H1 (cell line): ENCODE measurements at regions not wholly inside any gene's neighbourhood (a gene's known extent, or its start where the extent isn't known, plus 50 kb on each side); places are given as distances from the start of the nearest gene placed in this dataset.

Experiments
- CTCF ChIA-PET: fragments of 300-600 bp; sonication (Branson Sonifier 250); formaldehyde crosslinking; loops from one replicate; lab custom pipeline; 2021; ENCODE audit not compliant: partially characterized antibody; lab: Charles Lee
- POLR2A ChIA-PET: fragments of 300-600 bp; sonication (Branson Sonifier 250); formaldehyde crosslinking; loops from one replicate; lab custom pipeline; 2021; ENCODE audit warnings: inconsistent platforms; ENCODE audit not compliant: partially characterized antibody; lab: Charles Lee
- DNase-seq, 2 experiments: peaks; one replicate each; pipeline versions ENCODE4 v3.0.0 to v3.0.0-alpha.2; 2010 to 2022; ENCODE audit warnings: low spot score in 2 of 2, low read depth in 1 of 2, mixed read lengths in 1 of 2
- FAIRE-seq: peaks from 2 replicates; lab custom pipeline; 2011; peaks lifted over from hg19 to GRCh38; lab: Jason Lieb, UNC
- H2AFZ ChIP-seq: 2 replicates; pipeline ENCODE4 v1.8.1; 2012; ENCODE audit warnings: low read length, inconsistent platforms
- H2AK5ac ChIP-seq: 2 replicates; pipeline ENCODE4 v1.6.1; 2013; ENCODE audit warnings: low read depth, low read length
- H2BK120ac ChIP-seq: replicated peaks from 2 replicates; pipeline ENCODE3; 2013; ENCODE audit warnings: low read depth, low read length, inconsistent platforms
- H2BK12ac ChIP-seq: 2 replicates; pipeline ENCODE4 v1.6.1; 2013; ENCODE audit warnings: low read depth, low read length
- H2BK15ac ChIP-seq: 2 replicates; pipeline ENCODE4 v1.6.1; 2013; ENCODE audit warnings: low read length
- H2BK20ac ChIP-seq: 2 replicates; pipeline ENCODE4 v1.6.1; 2013; ENCODE audit warnings: low read length
- H2BK5ac ChIP-seq: 2 replicates; pipeline ENCODE4 v1.6.1; 2013; ENCODE audit warnings: low read depth, low read length
- H3K14ac ChIP-seq: 2 replicates; pipeline ENCODE4 v1.6.1; 2013; ENCODE audit warnings: inconsistent platforms; ENCODE audit not compliant: insufficient read length
- H3K18ac ChIP-seq: 2 replicates; pipeline ENCODE4 v1.6.1; 2013; ENCODE audit warnings: low read length; ENCODE audit errors: extremely low read depth
- H3K23ac ChIP-seq: 2 replicates; pipeline ENCODE4 v1.6.1; 2013; ENCODE audit warnings: inconsistent platforms; ENCODE audit not compliant: insufficient read length
- H3K23me2 ChIP-seq: 2 replicates; pipeline ENCODE4 v1.6.1; 2013; ENCODE audit warnings: low read depth, low read length
- H3K27ac ChIP-seq: 2 replicates; pipeline ENCODE4 v1.6.1; 2011; ENCODE audit warnings: low read depth, low read length, inconsistent platforms
- H3K27me3 ChIP-seq, 4 experiments: replicated peaks in 1 of 4; 1 replicate in 1 of 4; 2 replicates in 3 of 4; pipeline versions ENCODE4 v1.6.1 to v1.8.1; 2011 to 2013; ENCODE audit warnings: low read length in 3 of 4, mild to moderate bottlenecking in 3 of 4, inconsistent platforms in 2 of 4, mixed read lengths in 2 of 4, moderate library complexity in 1 of 4; ENCODE audit not compliant: control insufficient read depth in 3 of 4, insufficient read depth in 3 of 4; ENCODE audit errors: extremely low read depth in 1 of 4
- H3K36me3 ChIP-seq, 4 experiments: 2 replicates each; pipeline versions ENCODE4 v1.6.1 to v1.8.1; 2011 to 2013; ENCODE audit warnings: mild to moderate bottlenecking in 4 of 4, low read length in 3 of 4, moderate library complexity in 2 of 4, control low read depth in 1 of 4, inconsistent platforms in 1 of 4; ENCODE audit not compliant: insufficient read depth in 4 of 4, control insufficient read depth in 2 of 4
- H3K4ac ChIP-seq: replicated peaks from 2 replicates; pipeline ENCODE3; 2013; ENCODE audit warnings: low read length, low read depth, mixed read lengths, inconsistent platforms; ENCODE audit not compliant: insufficient read length
- H3K4me1 ChIP-seq, 4 experiments: replicated peaks in 1 of 4; 1 replicate in 1 of 4; 2 replicates in 3 of 4; pipeline versions ENCODE4 v1.6.1 to v1.8.1; 2011 to 2013; ENCODE audit warnings: low read length in 3 of 4, inconsistent platforms in 2 of 4, mixed read lengths in 1 of 4; ENCODE audit not compliant: insufficient read depth in 4 of 4, control insufficient read depth in 3 of 4
- H3K4me2 ChIP-seq, 2 experiments: 2 replicates each; pipeline versions ENCODE4 v1.6.1 to v1.8.1; 2011 to 2013; ENCODE audit warnings: low read depth in 2 of 2, low read length in 2 of 2, control low read depth in 1 of 2, inconsistent platforms in 1 of 2, mild to moderate bottlenecking in 1 of 2; ENCODE audit not compliant: insufficient read depth in 1 of 2
- H3K4me3 ChIP-seq, 4 experiments: fragments of 200-600, 300-600 bp in 1 of 4; sonication (generic), shearing (Covaris generic), sonication (Bioruptor Twin) in 1 of 4; 2 replicates each; pipeline versions ENCODE4 v1.5.1 to v1.8.1; 2011 to 2016; ENCODE audit warnings: low read length in 4 of 4, low read depth in 3 of 4, control low read depth in 2 of 4, inconsistent platforms in 2 of 4, mild to moderate bottlenecking in 2 of 4, mixed read lengths in 1 of 4, moderate library complexity in 1 of 4; ENCODE audit not compliant: insufficient read depth in 2 of 4; ENCODE audit errors: extremely low read depth in 1 of 4
- H3K56ac ChIP-seq: replicated peaks from 2 replicates; pipeline ENCODE3; 2013; ENCODE audit warnings: low read depth, mild to moderate bottlenecking, mixed read lengths, low read length, inconsistent platforms; ENCODE audit not compliant: insufficient read length
- H3K79me1 ChIP-seq: 2 replicates; pipeline ENCODE4 v1.6.1; 2013; ENCODE audit warnings: low read depth, low read length, control low read depth
- H3K79me2 ChIP-seq, 2 experiments: 2 replicates each; pipeline versions ENCODE4 v1.6.1 to v1.8.1; 2012 to 2013; ENCODE audit warnings: low read length in 2 of 2, mild to moderate bottlenecking in 2 of 2, inconsistent platforms in 1 of 2; ENCODE audit not compliant: insufficient read depth in 2 of 2, control insufficient read depth in 1 of 2
- H3K9ac ChIP-seq, 4 experiments: replicated peaks in 1 of 4; 1 replicate in 1 of 4; 2 replicates in 3 of 4; pipeline versions ENCODE4 v1.6.1 to v1.8.1; 2011 to 2013; ENCODE audit warnings: low read depth in 3 of 4, low read length in 3 of 4, control low read depth in 2 of 4, mild to moderate bottlenecking in 2 of 4, moderate library complexity in 2 of 4, inconsistent platforms in 1 of 4; ENCODE audit errors: extremely low read depth in 1 of 4
- H3K9me3 ChIP-seq, 2 experiments: 2 replicates each; pipeline versions ENCODE4 v1.6.1 to v1.8.1; 2012 to 2013; ENCODE audit warnings: mild to moderate bottlenecking in 2 of 2, moderate library complexity in 2 of 2, control low read depth in 1 of 2, inconsistent platforms in 1 of 2, low read depth in 1 of 2, low read length in 1 of 2, mixed read lengths in 1 of 2; ENCODE audit not compliant: insufficient read depth in 2 of 2
- H4K20me1 ChIP-seq, 2 experiments: replicated peaks in 1 of 2; 2 replicates each; pipeline versions ENCODE3 to v1.8.1; 2011 to 2013; ENCODE audit warnings: inconsistent platforms in 2 of 2, low read length in 2 of 2, mild to moderate bottlenecking in 1 of 2; ENCODE audit not compliant: insufficient read depth in 2 of 2, control insufficient read depth in 1 of 2
- H4K5ac ChIP-seq: 2 replicates; pipeline ENCODE4 v1.6.1; 2013; ENCODE audit warnings: low read length, low read depth, mixed read lengths, inconsistent platforms; ENCODE audit not compliant: insufficient read length
- H4K8ac ChIP-seq: 2 replicates; pipeline ENCODE4 v1.8.0; 2013; ENCODE audit warnings: mild to moderate bottlenecking, moderate library complexity, low read length, inconsistent platforms; ENCODE audit not compliant: insufficient read depth; ENCODE audit errors: extremely low read depth
- H4K91ac ChIP-seq: replicated peaks from 2 replicates; pipeline ENCODE3; 2013; ENCODE audit warnings: low read length, mixed read lengths, inconsistent platforms; ENCODE audit not compliant: insufficient read length
- ATF2 ChIP-seq: IDR thresholded peaks from 2 replicates; pipeline ENCODE4 v1.6.1; 2012; ENCODE audit warnings: low read length, inconsistent platforms
- BRCA1 ChIP-seq: IDR thresholded peaks from 2 replicates; pipeline ENCODE4 v1.6.1; 2012; ENCODE audit warnings: low read depth, low read length, improper control_type of control experiment
- EGR1 ChIP-seq: IDR thresholded peaks from 2 replicates; pipeline ENCODE4 v1.6.1; 2011; ENCODE audit warnings: low read depth, low read length, borderline replicate concordance
- EZH2 ChIP-seq: fragments of 200-600 bp; sonication (generic); IDR thresholded peaks from 2 replicates; pipeline ENCODE4 v1.7.1; 2012; ENCODE audit warnings: low read depth, mild to moderate bottlenecking, moderate library complexity, low read length, inconsistent platforms; ENCODE audit not compliant: severe bottlenecking
- FOSL1 ChIP-seq: IDR thresholded peaks from 2 replicates; pipeline ENCODE4 v1.6.1; 2011; ENCODE audit warnings: mild to moderate bottlenecking, low read depth, low read length, moderate library complexity; ENCODE audit not compliant: insufficient read depth
- GABPA ChIP-seq: IDR thresholded peaks from 2 replicates; pipeline ENCODE4 v1.6.1; 2011; ENCODE audit warnings: mild to moderate bottlenecking, low read length, moderate library complexity, borderline replicate concordance; ENCODE audit not compliant: insufficient read depth
- HDAC6 ChIP-seq: IDR thresholded peaks from one replicate; pipeline ENCODE4 v1.7.1; 2012; ENCODE audit warnings: low read depth, mild to moderate bottlenecking, inconsistent platforms, low read length, moderate library complexity
- NANOG ChIP-seq: IDR thresholded peaks from 2 replicates; pipeline ENCODE4 v1.6.1; 2011; ENCODE audit warnings: low read length, low read depth, mild to moderate bottlenecking, inconsistent platforms; ENCODE audit not compliant: insufficient read depth, poor library complexity, severe bottlenecking
- NRF1 ChIP-seq: IDR thresholded peaks from 2 replicates; pipeline ENCODE4 v1.6.1; 2011; ENCODE audit warnings: mild to moderate bottlenecking, low read depth, low read length, improper control_type of control experiment
- PHF8 ChIP-seq: fragments of 200-600 bp; sonication (generic); conservative IDR thresholded peaks from 2 replicates; pipeline ENCODE4 v1.7.1; 2012; ENCODE audit warnings: low read depth, mild to moderate bottlenecking, inconsistent platforms, low read length, moderate library complexity
- POLR2A ChIP-seq, 2 experiments: IDR thresholded peaks; 1 replicate in 1 of 2; 2 replicates in 1 of 2; pipeline ENCODE4 v1.6.1; 2011; ENCODE audit warnings: low read depth in 2 of 2, low read length in 2 of 2, mild to moderate bottlenecking in 2 of 2; ENCODE audit errors: control extremely low read depth in 1 of 2
- SRF ChIP-seq: IDR thresholded peaks from 2 replicates; pipeline ENCODE4 v1.6.1; 2011; ENCODE audit warnings: mild to moderate bottlenecking, low read depth, low read length, moderate library complexity
- WGBS, 2 experiments: shearing (Covaris generic) in 1 of 2; methylation state at CpG; one replicate each; pipeline versions ENCODE4 v1.1.6 to v1.1.7; 2013 to 2015; ENCODE audit warnings: low lambda C conversion rate in 2 of 2, mixed read lengths in 2 of 2, inconsistent platforms in 1 of 2, low coverage in 1 of 2, missing lambda C conversion rate in 1 of 2; ENCODE audit not compliant: insufficient replicate concordance in 2 of 2, insufficient coverage in 1 of 2, insufficient read length in 1 of 2; ENCODE audit errors: extremely low coverage in 1 of 2, missing lambda C conversion rate in 1 of 2; 5-methylcytosine and 5-hydroxymethylcytosine counted together

DNA sequence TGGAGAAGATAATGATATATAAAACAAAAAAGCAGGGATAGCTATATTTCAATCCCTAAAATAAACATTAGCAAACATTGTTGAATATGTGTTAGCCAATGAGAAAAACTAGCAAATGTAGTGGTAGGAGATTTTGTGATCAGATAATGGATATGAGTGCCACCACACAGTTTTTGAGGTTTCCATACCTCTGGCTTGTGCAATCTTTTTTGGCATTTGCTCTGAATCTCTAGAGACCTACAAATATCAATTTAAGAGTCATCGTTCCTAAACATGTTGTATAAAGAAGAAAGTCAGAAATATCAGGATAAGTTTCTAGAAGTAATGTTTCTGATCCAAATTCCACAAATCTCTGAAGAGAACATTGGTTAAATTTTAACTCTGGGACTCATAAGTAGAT lies 308.7 kb downstream of the PDGFC start:
- Histone ChIP-seq H3K18ac (no peak overlapping the region), H3K9me3 (no peaks in the 10 kb centered on the region), H3K23me2 (no peaks in the 10 kb centered on the region), H2AK5ac (no peak overlapping the region), H3K36me3 (no peaks in the 10 kb centered on the region), H2BK15ac (no peak overlapping the region), H3K79me2 (no peaks in the 10 kb centered on the region), H3K4me2 (no peak overlapping the region), H2BK5ac (no peak overlapping the region), H4K8ac (no peak overlapping the region), H4K20me1 (no peaks in the 10 kb centered on the region), H3K23ac (no peak overlapping the region), H3K4me3 (no peak overlapping the region), H3K27ac (no peak overlapping the region), H3K79me1 (no peaks in the 10 kb centered on the region), H3K4ac (no peak overlapping the region), H3K14ac (no peak overlapping the region), H2BK20ac (no peak overlapping the region), H2BK120ac (no peak overlapping the region), H2BK12ac (no peak overlapping the region), H4K91ac (no peak overlapping the region), H2AFZ (no peak overlapping the region), H3K4me1 (no peaks in the 10 kb centered on the region), H3K27me3 (no peaks in the 10 kb centered on the region), H4K5ac (no peak overlapping the region), H3K9ac (no peak overlapping the region), H3K56ac (no peak overlapping the region)
- no peak for DNase-seq
- CTCF ChIA-PET = interaction anchor here (1.0 kb wide), 1 partner anchor 396 kb away, joined by 3 read pairs; no protein-coding TSS in a partner anchor
- POLR2A ChIA-PET = no interaction called here
- FAIRE-seq = no peak
- 91% methylated on average over 1 of the region's 1 CpG; no CpG with 5 or more reads in 1 of the 2 experiments for WGBS, 2 experiments
- TF ChIP-seq PHF8 (no peak), EZH2 (no peak), NRF1 (no peak), BRCA1 (no peak), SRF (no peak), EGR1 (no peak), ATF2 (no peak), NANOG (no peak), FOSL1 (no peak), POLR2A (IDR thresholded peaks at IDR 0.05; ENCODE audit: control extremely low read depth in 1 of 2, low read depth in 2 of 2, low read length in 2 of 2) (no peak), HDAC6 (no peak), GABPA (no peak)
